ENCODE measurements at regions not wholly inside any gene's neighbourhood (a gene's known extent, or its start where the extent isn't known, plus 50 kb on each side); places are given as distances from the start of the nearest gene placed in this dataset.

DNA sequence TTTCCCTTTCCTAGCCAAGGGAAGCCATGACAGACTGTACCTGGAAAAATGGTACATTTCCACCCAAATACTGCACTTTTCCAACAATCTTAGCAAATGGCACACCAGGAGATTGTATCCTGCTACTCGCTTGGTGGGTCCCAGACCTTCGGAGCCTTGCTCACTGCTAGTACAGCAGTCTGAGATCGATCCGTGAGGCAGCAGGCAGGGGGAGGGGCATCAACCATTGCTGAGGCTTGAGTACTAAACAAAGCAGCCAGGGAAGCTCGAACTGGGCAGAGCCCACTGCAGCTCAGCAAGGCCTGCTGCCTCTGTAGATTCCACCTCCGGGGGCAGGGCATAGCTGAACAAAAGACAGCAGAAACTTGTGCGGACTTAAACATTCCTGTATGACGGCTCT is 218.8 kb downstream of the LRIG3 start:
- no peak for TF ChIP-seq CTCF (IDR thresholded peaks at IDR 0.05)
- no peak for TF ChIP-seq ZFX (IDR thresholded peaks at IDR 0.05; ENCODE audit: borderline replicate concordance)
